ENCODE measurements at regions not wholly inside any gene's neighbourhood (a gene's known extent, or its start where the extent isn't known, plus 50 kb on each side); places are given as distances from the start of the nearest gene placed in this dataset.
"Not testable (repeated sequence)": the region's sequence is repeated elsewhere in the genome, so short reads cannot be mapped to it uniquely, and the experiment has no call there.

DNA sequence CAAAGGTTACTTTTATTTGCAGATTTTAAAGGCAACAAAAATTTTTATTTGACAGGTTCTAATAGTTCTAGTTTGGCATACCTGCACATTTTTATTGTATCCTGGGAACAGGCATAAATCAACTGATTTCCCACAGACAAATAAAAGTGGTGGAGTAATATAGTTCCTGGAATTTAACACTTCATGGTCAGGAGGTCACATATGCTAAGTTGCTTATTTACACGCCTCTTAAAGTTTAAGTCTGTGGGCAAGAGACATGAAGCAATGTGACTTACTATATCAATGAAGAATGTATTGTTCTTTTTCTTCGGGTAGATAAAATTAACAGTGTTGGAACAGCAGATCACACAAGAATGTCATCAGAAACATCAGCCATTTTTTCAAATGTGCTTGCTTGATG, 135.2 kb downstream of the SPDYE17 start:
- H3K4me1 ChIP-seq (ENCODE audit: control insufficient read depth, extremely low read depth, insufficient read depth, low read length); H3K9me1 ChIP-seq (replicated peaks; ENCODE audit: control insufficient read depth, extremely low read depth, insufficient read depth, low read length); POLR2A ChIA-PET; DNase-seq (ENCODE audit: low read depth, low spot score); H3K4me2 ChIP-seq (ENCODE audit: insufficient read depth, low read length); dilution Hi-C loops (cut with MboI; ENCODE audit: extremely low pct_ligation_motif_present, low sequenced_read_pairs); H3K9me3 ChIP-seq (replicated peaks; ENCODE audit: control insufficient read depth, insufficient read depth, low read length); H4K20me1 ChIP-seq (replicated peaks; ENCODE audit: control insufficient read depth, extremely low read depth, insufficient read depth, low read length); H3K36me3 ChIP-seq (ENCODE audit: control insufficient read depth in 2 of 2, extremely low read depth in 1 of 2, insufficient read depth in 2 of 2, low read length in 2 of 2); H2AFZ ChIP-seq (ENCODE audit: low read depth, low read length); CTCF ChIA-PET; H3K27ac ChIP-seq (ENCODE audit: insufficient read depth, low read depth, low read length); H3K4me3 ChIP-seq (replicated peaks in 1 of 3; ENCODE audit: insufficient read depth in 1 of 3, low read depth in 1 of 3, low read length in 3 of 3); H3K79me2 ChIP-seq (ENCODE audit: control insufficient read depth, insufficient read depth, low read length); intact Hi-C loops (cut with micrococcal nuclease); BruUV-seq (replicated peaks); H3K9ac ChIP-seq (replicated peaks; ENCODE audit: extremely low read depth, insufficient read depth, low read length); H3K27me3 ChIP-seq (ENCODE audit: control insufficient read depth in 2 of 2, insufficient read depth in 2 of 2, low read length in 2 of 2): not testable (repeated sequence)
- FAIRE-seq, result peak; percentile 67

DNA sequence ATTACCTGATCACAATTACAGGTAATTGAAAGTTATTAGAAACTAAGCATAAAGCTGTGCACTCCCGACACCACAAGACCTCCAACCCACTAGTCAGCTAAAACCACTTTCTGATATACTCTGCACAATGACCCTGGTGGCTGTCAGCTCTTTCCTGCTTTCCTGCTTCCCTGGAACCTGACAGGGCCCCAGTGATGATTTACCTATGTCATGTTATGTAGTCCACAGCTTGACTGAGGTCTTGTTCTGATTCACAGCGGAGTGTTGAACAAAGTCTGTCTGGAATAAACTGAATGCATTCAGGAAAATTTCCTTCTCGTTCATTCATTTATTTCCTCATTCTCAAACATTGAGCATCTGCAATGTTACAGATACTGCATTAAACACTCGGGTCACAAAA, 136.5 kb downstream of the SPDYE17 start:
- dilution Hi-C loops (cut with MboI; ENCODE audit: extremely low pct_ligation_motif_present, low sequenced_read_pairs); CTCF ChIA-PET; H3K27ac ChIP-seq (ENCODE audit: insufficient read depth, low read depth, low read length); H3K4me3 ChIP-seq (replicated peaks in 1 of 3; ENCODE audit: insufficient read depth in 1 of 3, low read depth in 1 of 3, low read length in 3 of 3); H3K36me3 ChIP-seq (ENCODE audit: control insufficient read depth in 2 of 2, extremely low read depth in 1 of 2, insufficient read depth in 2 of 2, low read length in 2 of 2); H2AFZ ChIP-seq (ENCODE audit: low read depth, low read length); BruUV-seq (replicated peaks); H4K20me1 ChIP-seq (replicated peaks; ENCODE audit: control insufficient read depth, extremely low read depth, insufficient read depth, low read length); H3K4me2 ChIP-seq (ENCODE audit: insufficient read depth, low read length); H3K9me1 ChIP-seq (replicated peaks; ENCODE audit: control insufficient read depth, extremely low read depth, insufficient read depth, low read length); POLR2A ChIA-PET; H3K4me1 ChIP-seq (ENCODE audit: control insufficient read depth, extremely low read depth, insufficient read depth, low read length); H3K79me2 ChIP-seq (ENCODE audit: control insufficient read depth, insufficient read depth, low read length); intact Hi-C loops (cut with micrococcal nuclease); H3K9me3 ChIP-seq (replicated peaks; ENCODE audit: control insufficient read depth, insufficient read depth, low read length); H3K9ac ChIP-seq (replicated peaks; ENCODE audit: extremely low read depth, insufficient read depth, low read length); DNase-seq (ENCODE audit: low read depth, low spot score); H3K27me3 ChIP-seq (ENCODE audit: control insufficient read depth in 2 of 2, insufficient read depth in 2 of 2, low read length in 2 of 2); FAIRE-seq: not testable (repeated sequence)

DNA sequence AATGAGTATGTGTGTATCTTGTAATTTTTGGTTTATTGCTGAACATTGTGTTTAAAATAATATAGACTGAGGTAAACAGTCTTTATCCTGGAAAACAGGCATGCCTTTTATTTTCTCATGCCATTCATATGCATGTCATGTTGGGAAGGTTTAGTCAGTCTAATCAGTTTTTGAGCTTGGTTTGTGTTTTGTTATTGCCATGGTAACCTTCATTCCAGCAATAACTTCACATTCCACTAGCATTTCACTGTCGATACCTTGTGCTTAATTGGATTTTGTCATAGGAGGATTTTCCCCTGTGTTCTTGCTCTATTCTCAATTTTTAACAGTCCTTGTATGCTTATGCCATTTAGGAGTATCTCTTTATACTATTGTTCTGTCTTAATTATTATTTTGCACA, 140.4 kb downstream of the SPDYE17 start:
- H3K27me3 ChIP-seq (ENCODE audit: control insufficient read depth in 2 of 2, insufficient read depth in 2 of 2, low read length in 2 of 2); H3K36me3 ChIP-seq (ENCODE audit: control insufficient read depth in 2 of 2, extremely low read depth in 1 of 2, insufficient read depth in 2 of 2, low read length in 2 of 2); H3K4me3 ChIP-seq (replicated peaks in 1 of 3; ENCODE audit: insufficient read depth in 1 of 3, low read depth in 1 of 3, low read length in 3 of 3); dilution Hi-C loops (cut with MboI; ENCODE audit: extremely low pct_ligation_motif_present, low sequenced_read_pairs); H2AFZ ChIP-seq (ENCODE audit: low read depth, low read length); H3K9me3 ChIP-seq (replicated peaks; ENCODE audit: control insufficient read depth, insufficient read depth, low read length); H3K9me1 ChIP-seq (replicated peaks; ENCODE audit: control insufficient read depth, extremely low read depth, insufficient read depth, low read length); POLR2A ChIA-PET; H3K9ac ChIP-seq (replicated peaks; ENCODE audit: extremely low read depth, insufficient read depth, low read length); H3K79me2 ChIP-seq (ENCODE audit: control insufficient read depth, insufficient read depth, low read length); intact Hi-C loops (cut with micrococcal nuclease); H3K27ac ChIP-seq (ENCODE audit: insufficient read depth, low read depth, low read length); H4K20me1 ChIP-seq (replicated peaks; ENCODE audit: control insufficient read depth, extremely low read depth, insufficient read depth, low read length); H3K4me1 ChIP-seq (ENCODE audit: control insufficient read depth, extremely low read depth, insufficient read depth, low read length); H3K4me2 ChIP-seq (ENCODE audit: insufficient read depth, low read length); CTCF ChIA-PET; FAIRE-seq; DNase-seq (ENCODE audit: low read depth, low spot score); BruUV-seq (replicated peaks): not testable (repeated sequence)

DNA sequence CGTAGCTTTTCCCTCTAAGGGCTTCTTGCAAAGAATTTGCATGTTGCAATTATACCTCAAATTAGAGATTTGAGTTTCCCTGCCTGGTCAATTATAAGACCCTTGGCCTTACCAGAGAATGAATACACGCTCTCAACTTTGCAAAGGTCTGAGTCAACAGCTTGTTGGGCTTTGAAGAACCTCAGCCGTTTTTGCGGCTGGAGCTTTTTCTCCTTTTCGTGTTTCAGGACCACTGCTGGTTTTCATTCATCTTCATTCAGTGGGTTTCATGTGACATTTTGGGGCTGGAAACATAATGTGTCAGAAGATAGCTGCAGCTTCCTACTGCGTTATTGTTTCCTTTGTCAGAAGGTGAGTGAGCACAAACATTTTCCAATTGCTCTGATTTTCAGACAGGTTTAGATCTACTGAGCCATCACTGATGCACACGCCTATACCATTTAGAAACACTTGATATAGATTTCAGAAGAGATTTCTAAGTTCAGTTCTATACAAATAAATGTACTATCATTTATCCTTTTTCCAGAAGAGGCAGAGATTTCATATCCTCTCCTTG, 152.3 kb downstream of the SPDYE17 start:
- POLR2A ChIA-PET; dilution Hi-C loops (cut with MboI; ENCODE audit: extremely low pct_ligation_motif_present, low sequenced_read_pairs); H2AFZ ChIP-seq (ENCODE audit: low read depth, low read length); H3K4me3 ChIP-seq (replicated peaks in 1 of 3; ENCODE audit: insufficient read depth in 1 of 3, low read depth in 1 of 3, low read length in 3 of 3); DNase-seq (ENCODE audit: low read depth, low spot score); FAIRE-seq; H3K9me3 ChIP-seq (replicated peaks; ENCODE audit: control insufficient read depth, insufficient read depth, low read length); H3K27ac ChIP-seq (ENCODE audit: insufficient read depth, low read depth, low read length); H3K4me2 ChIP-seq (ENCODE audit: insufficient read depth, low read length); H3K79me2 ChIP-seq (ENCODE audit: control insufficient read depth, insufficient read depth, low read length); H3K9ac ChIP-seq (replicated peaks; ENCODE audit: extremely low read depth, insufficient read depth, low read length); intact Hi-C loops (cut with micrococcal nuclease); BruUV-seq (replicated peaks); H3K9me1 ChIP-seq (replicated peaks; ENCODE audit: control insufficient read depth, extremely low read depth, insufficient read depth, low read length); CTCF ChIA-PET; H3K4me1 ChIP-seq (ENCODE audit: control insufficient read depth, extremely low read depth, insufficient read depth, low read length); H3K36me3 ChIP-seq (ENCODE audit: control insufficient read depth in 2 of 2, extremely low read depth in 1 of 2, insufficient read depth in 2 of 2, low read length in 2 of 2); H4K20me1 ChIP-seq (replicated peaks; ENCODE audit: control insufficient read depth, extremely low read depth, insufficient read depth, low read length): not testable (repeated sequence)
- H3K27me3 ChIP-seq (ENCODE audit: control insufficient read depth in 2 of 2, insufficient read depth in 2 of 2, low read length in 2 of 2), result peaks cover 3 to 10% of the 10 kb centered on the region in 2 experiments

Measured in endothelial cell of umbilical vein (primary cell).